RWPE1 (cell line): ENCODE measurements at regions not wholly inside any gene's neighbourhood (a gene's known extent, or its start where the extent isn't known, plus 50 kb on each side); places are given as distances from the start of the nearest gene placed in this dataset.

Experiments used
- CTCF ChIA-PET: fragments of 350-600 bp; sonication (Branson Sonifier 250); formaldehyde crosslinking; extraction: SDS; loops from one replicate; lab custom pipeline; 2021; lab: Yijun Ruan, JAX
- POLR2A ChIA-PET: fragments of 400-600 bp; formaldehyde crosslinking; extraction: SDS; loops from one replicate; lab custom pipeline; 2020; ENCODE audit warnings: antibody characterized with exemption; ENCODE audit not compliant: low non-redundant PET; lab: Yijun Ruan, JAX
- DNase-seq: peaks from one replicate; pipeline ENCODE4 v3.0.0; 2012; ENCODE audit warnings: low spot score
- H3K27ac ChIP-seq: fragments of 450-650 bp; 2 replicates; pipeline ENCODE4 v1.5.1; 2017
- TF ChIP-seq, protein P1 (sequence below): fragments of 450-650 bp; conservative IDR thresholded peaks from 2 replicates; pipeline ENCODE4 v1.5.1; 2017; ENCODE audit warnings: low read depth, mild to moderate bottlenecking

DNA sequence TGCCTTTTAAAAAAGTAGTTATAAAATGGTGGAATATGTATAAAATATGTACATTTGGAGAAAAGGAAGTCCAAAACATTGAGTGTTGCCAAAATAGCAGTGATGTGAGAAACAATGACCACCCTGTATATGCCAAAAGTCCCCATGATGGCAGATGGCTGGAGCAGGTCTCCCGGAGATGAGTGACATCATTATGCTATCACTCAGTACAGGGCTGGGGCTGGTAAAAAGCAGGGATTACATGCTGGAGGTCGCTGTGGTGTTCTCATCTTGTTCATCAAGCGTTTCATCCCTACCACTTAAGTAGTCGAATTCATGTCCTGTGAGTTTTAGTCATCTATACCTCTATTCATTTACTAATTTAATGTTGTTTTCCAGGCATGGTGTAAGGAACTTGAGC lies 315.3 kb upstream of the SLC35B3 start:
- POLR2A ChIA-PET = no interaction called here
- H3K27ac ChIP-seq = no peak overlapping the region
- DNase-seq = no peak
- CTCF ChIA-PET = no interaction called here
- TF ChIP-seq, protein P1, sequence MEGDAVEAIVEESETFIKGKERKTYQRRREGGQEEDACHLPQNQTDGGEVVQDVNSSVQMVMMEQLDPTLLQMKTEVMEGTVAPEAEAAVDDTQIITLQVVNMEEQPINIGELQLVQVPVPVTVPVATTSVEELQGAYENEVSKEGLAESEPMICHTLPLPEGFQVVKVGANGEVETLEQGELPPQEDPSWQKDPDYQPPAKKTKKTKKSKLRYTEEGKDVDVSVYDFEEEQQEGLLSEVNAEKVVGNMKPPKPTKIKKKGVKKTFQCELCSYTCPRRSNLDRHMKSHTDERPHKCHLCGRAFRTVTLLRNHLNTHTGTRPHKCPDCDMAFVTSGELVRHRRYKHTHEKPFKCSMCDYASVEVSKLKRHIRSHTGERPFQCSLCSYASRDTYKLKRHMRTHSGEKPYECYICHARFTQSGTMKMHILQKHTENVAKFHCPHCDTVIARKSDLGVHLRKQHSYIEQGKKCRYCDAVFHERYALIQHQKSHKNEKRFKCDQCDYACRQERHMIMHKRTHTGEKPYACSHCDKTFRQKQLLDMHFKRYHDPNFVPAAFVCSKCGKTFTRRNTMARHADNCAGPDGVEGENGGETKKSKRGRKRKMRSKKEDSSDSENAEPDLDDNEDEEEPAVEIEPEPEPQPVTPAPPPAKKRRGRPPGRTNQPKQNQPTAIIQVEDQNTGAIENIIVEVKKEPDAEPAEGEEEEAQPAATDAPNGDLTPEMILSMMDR = no peak

DNA sequence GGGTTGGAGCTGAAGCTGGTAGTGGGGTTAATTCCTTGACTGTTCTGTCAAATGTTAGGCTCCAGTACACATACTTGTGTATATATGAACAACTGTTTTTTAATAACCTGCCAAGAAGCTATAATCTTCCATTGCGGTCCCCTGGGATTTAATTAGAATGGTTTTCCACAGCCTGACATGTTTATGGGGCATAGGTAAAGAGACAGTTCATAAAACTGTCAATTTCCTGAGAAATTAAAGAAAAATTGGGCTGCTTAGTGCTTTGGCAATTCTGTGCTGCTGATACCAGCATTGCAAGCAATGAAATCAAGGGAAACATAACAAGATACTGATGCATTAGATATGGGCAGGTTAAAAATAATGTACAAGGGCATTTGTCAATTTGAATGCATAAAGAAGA lies 314.1 kb upstream of the SLC35B3 start:
- POLR2A ChIA-PET = no interaction called here
- CTCF ChIA-PET = no interaction called here

GRCh38 chr6:8743170-8743745 lies 307.9 kb upstream of the SLC35B3 start:
- H3K27ac ChIP-seq = no peak overlapping the region
- no peak for DNase-seq

More for the DNA sequence above, 314.1 kb upstream of the SLC35B3 start:
- no peak for DNase-seq
- TF ChIP-seq, protein P1 = no peak
- no peak overlapping the region for H3K27ac ChIP-seq

DNA sequence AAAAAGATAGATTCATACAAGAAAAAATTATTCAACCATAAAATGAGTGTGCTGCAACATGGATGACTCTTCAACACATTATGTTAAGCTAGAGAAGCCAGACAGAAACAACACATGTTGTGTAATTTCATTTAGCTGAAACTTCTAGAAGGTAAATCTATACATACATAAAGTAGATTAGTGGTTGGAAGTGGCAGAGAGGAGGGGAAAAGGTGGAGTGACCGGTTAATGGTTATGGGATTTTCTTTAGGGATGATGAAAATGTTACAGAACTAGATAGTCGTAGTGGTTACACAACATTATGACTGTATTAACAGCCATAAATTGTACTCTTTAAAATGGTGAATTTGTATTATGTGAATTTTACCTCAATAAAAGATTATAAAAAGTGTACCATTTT lies 304.1 kb upstream of the SLC35B3 start:
- TF ChIP-seq, protein P1 = no peak
- H3K27ac ChIP-seq = no peak overlapping the region
- ChIA-PET CTCF (no interaction called here), POLR2A (no interaction called here)
- no peak for DNase-seq

More at GRCh38 chr6:8743170-8743745, 307.9 kb upstream of the SLC35B3 start:
- POLR2A ChIA-PET = no interaction called here
- TF ChIP-seq, protein P1 = no peak
- CTCF ChIA-PET = no interaction called here

- H3K27ac ChIP-seq = no peak overlapping the region
- no peak for DNase-seq
- POLR2A ChIA-PET = no interaction called here
- CTCF ChIA-PET = no interaction called here
- TF ChIP-seq, protein P1 = no peak
These were observed 303.6 kb upstream of the SLC35B3 start for GRCh38 chr6:8738951-8739350.

GRCh38 chr6:8736156-8736895 lies 301.0 kb upstream of the SLC35B3 start:
- H3K27ac ChIP-seq = no peak overlapping the region
- TF ChIP-seq, protein P1 = no peak
- ChIA-PET CTCF (no interaction called here), POLR2A (no interaction called here)
- DNase-seq = no peak
